Spleen (tissue), 7 donors: ENCODE measurements at regions not wholly inside any gene's neighbourhood (a gene's known extent, or its start where the extent isn't known, plus 50 kb on each side); places are given as distances from the start of the nearest gene placed in this dataset.

Experiments
- POLR2A ChIP-seq, 3 donors: fragments of 450-650 bp; IDR thresholded peaks; one replicate each; pipeline ENCODE4 v1.5.1; 2017; ENCODE audit warnings: antibody characterized with exemption in 3 of 3, mild to moderate bottlenecking in 1 of 3
- POLR2AphosphoS5 ChIP-seq, 3 donors: sonication (generic); formaldehyde crosslinking; IDR thresholded peaks; one replicate each; pipeline ENCODE4 v1.5.1; 2017; ENCODE audit warnings: antibody characterized with exemption in 3 of 3
- TF ChIP-seq, protein P1 (sequence below), 11 experiments: fragments of 200-600 bp in 7 of 11; fragments of 450-650 bp in 4 of 11; sonication (generic) in 4 of 11; IDR thresholded peaks in 8 of 11; conservative IDR thresholded peaks in 3 of 11; 1 replicate in 7 of 11; 2 replicates in 4 of 11; pipeline versions ENCODE4 v1.4.0 to v1.8.0; 2016 to 2021; ENCODE audit warnings: antibody characterized with exemption in 11 of 11, inconsistent platforms in 4 of 11, mild to moderate bottlenecking in 1 of 11
- donor health status: DM: no; HTN: no; CAD: no; lungs with moderate emphysema.
- donor health status: DM: no; HTN: no; CAD: no.
- donor health status: DM: no; HTN: no; CAD: no.

DNA sequence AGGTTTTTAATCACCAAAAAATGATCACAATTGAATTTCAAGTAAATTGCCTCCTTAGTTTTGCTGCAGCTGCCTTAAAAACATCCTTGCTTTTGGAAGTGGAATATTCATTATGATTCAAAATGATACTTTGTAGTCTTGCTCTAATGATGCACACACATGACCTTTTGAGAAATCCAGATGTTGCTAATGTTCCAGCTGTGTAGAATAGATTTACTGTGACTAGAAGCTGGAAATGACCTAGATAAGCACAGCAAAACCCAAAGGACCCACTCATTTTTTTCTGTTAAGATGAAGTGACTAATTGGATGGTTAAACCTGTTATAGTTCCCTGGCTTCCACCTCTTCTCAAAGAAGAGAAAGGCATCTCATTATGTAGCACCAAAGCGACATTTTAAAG lies 64.6 kb upstream of the RALGPS2 start:
- TF ChIP-seq, protein P1, sequence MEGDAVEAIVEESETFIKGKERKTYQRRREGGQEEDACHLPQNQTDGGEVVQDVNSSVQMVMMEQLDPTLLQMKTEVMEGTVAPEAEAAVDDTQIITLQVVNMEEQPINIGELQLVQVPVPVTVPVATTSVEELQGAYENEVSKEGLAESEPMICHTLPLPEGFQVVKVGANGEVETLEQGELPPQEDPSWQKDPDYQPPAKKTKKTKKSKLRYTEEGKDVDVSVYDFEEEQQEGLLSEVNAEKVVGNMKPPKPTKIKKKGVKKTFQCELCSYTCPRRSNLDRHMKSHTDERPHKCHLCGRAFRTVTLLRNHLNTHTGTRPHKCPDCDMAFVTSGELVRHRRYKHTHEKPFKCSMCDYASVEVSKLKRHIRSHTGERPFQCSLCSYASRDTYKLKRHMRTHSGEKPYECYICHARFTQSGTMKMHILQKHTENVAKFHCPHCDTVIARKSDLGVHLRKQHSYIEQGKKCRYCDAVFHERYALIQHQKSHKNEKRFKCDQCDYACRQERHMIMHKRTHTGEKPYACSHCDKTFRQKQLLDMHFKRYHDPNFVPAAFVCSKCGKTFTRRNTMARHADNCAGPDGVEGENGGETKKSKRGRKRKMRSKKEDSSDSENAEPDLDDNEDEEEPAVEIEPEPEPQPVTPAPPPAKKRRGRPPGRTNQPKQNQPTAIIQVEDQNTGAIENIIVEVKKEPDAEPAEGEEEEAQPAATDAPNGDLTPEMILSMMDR (IDR thresholded peaks at IDR 0.05 in 8 of 11, conservative IDR thresholded peaks at IDR 0.05 in 3 of 11): no peak
- TF ChIP-seq POLR2A (IDR thresholded peaks at IDR 0.05) (no peak), POLR2AphosphoS5 (IDR thresholded peaks at IDR 0.05) (no peak)
